ENCODE measurements at regions not wholly inside any gene's neighbourhood (a gene's known extent, or its start where the extent isn't known, plus 50 kb on each side); places are given as distances from the start of the nearest gene placed in this dataset.

- no peak for DNase-seq
Observed at GRCh38 chr2:150007815-150008430, 420.3 kb upstream of the MMADHC start.

GRCh38 chr2:150006591-150006990 lies 419.0 kb upstream of the MMADHC start:
- DNase-seq = peak in 1 of 2 donors; percentile 32

- DNase-seq = no peak
Observed at GRCh38 chr2:150003544-150003943, 416.0 kb upstream of the MMADHC start.

- no peak for DNase-seq
Observed at GRCh38 chr2:150001788-150002187, 414.2 kb upstream of the MMADHC start.

- DNase-seq = peak in 1 of 2 donors; percentile 39
Observed at GRCh38 chr2:149996901-149997300, 409.3 kb upstream of the MMADHC start.

- no peak for DNase-seq
Observed at GRCh38 chr2:149994057-149994728, 406.6 kb upstream of the MMADHC start.

- no peak for DNase-seq
Observed at GRCh38 chr2:149993316-149993715, 405.7 kb upstream of the MMADHC start.

- DNase-seq = no peak
Observed at GRCh38 chr2:149991576-149991975, 404.0 kb upstream of the MMADHC start.

- no peak for DNase-seq
Observed at GRCh38 chr2:149990965-149991364, 403.4 kb upstream of the MMADHC start.

- no peak for DNase-seq
Observed at GRCh38 chr2:149989447-149990063, 402.0 kb upstream of the MMADHC start.

- DNase-seq = no peak
Observed at GRCh38 chr2:149988361-149988760, 400.8 kb upstream of the MMADHC start.

- no peak for DNase-seq
Observed at GRCh38 chr2:149986861-149987260, 399.3 kb upstream of the MMADHC start.

- no peak for DNase-seq
Observed at GRCh38 chr2:149984311-149984710, 396.7 kb upstream of the MMADHC start.

- DNase-seq = peak; percentile 92 to 93
Observed at GRCh38 chr2:149972066-149972465, 384.5 kb upstream of the MMADHC start.

GRCh38 chr2:149954981-149955600 lies 367.5 kb upstream of the MMADHC start:
- peak; percentile 8 for DNase-seq

GRCh38 chr2:149953627-149954026 lies 366.1 kb upstream of the MMADHC start:
- no peak for DNase-seq

- DNase-seq = no peak
Observed at GRCh38 chr2:149931486-149931885, 343.9 kb upstream of the MMADHC start.

- no peak for DNase-seq
Observed at GRCh38 chr2:149928011-149928410, 340.4 kb upstream of the MMADHC start.

GRCh38 chr2:149926149-149926548 lies 338.6 kb upstream of the MMADHC start:
- DNase-seq = no peak

- DNase-seq = no peak
Observed at GRCh38 chr2:149924549-149925213, 337.1 kb upstream of the MMADHC start.

- no peak for DNase-seq
Observed at GRCh38 chr2:149924028-149924427, 336.5 kb upstream of the MMADHC start.

GRCh38 chr2:149921911-149922616 lies 334.5 kb upstream of the MMADHC start:
- DNase-seq = no peak
